Heart right ventricle (tissue), 16 donors: ENCODE measurements at regions not wholly inside any gene's neighbourhood (a gene's known extent, or its start where the extent isn't known, plus 50 kb on each side); places are given as distances from the start of the nearest gene placed in this dataset.

Experiments used
- ATAC-seq, 8 donors: fragments of 200-7000 bp; cut with Tn5 transposase; one replicate each; pipeline ENCODE4 v1.9.1; 2020; ENCODE audit warnings: mild to moderate bottlenecking in 8 of 8, moderate library complexity in 8 of 8, moderate number of reproducible peaks in 1 of 8
- DNase-seq, 2 donors: peaks; one replicate each; pipeline ENCODE4 v3.0.0-alpha.2; 2020
- H3K27ac ChIP-seq, 10 donors: fragments of 200-600 bp; sonication (generic) in 2 of 10; one replicate each; pipeline versions ENCODE4 v1.5.0 to v1.8.0; 2020 to 2022; ENCODE audit warnings: mild to moderate bottlenecking in 3 of 10
- H3K27me3 ChIP-seq, 7 donors: fragments of 200-600 bp; one replicate each; pipeline ENCODE4 v1.8.0; 2021 to 2022; ENCODE audit warnings: mild to moderate bottlenecking in 2 of 7
- H3K36me3 ChIP-seq, 9 donors: fragments of 200-600 bp; sonication (generic) in 1 of 9; one replicate each; pipeline versions ENCODE4 v1.5.0 to v1.8.0; 2020 to 2022; ENCODE audit warnings: mild to moderate bottlenecking in 2 of 9
- H3K4me1 ChIP-seq, 9 donors: fragments of 200-600 bp; sonication (generic) in 1 of 9; one replicate each; pipeline versions ENCODE4 v1.5.0 to v1.8.0; 2020 to 2022; ENCODE audit warnings: mild to moderate bottlenecking in 4 of 9
- H3K4me3 ChIP-seq, 10 donors: fragments of 200-600 bp; sonication (generic) in 2 of 10; one replicate each; pipeline versions ENCODE4 v1.5.0 to v1.8.0; 2020 to 2022; ENCODE audit warnings: mild to moderate bottlenecking in 7 of 10, moderate library complexity in 2 of 10
- H3K9me3 ChIP-seq, 11 donors: fragments of 200-600 bp in 10 of 11; sonication (generic) in 2 of 11; one replicate each; pipeline versions ENCODE4 v1.5.0 to v1.8.0; 2013 to 2022; ENCODE audit warnings: mild to moderate bottlenecking in 2 of 11, control low read depth in 1 of 11, moderate library complexity in 1 of 11
- WGBS, 2 donors: extraction: QIAGEN DNeasy Blood & Tissue Kit; methylation state at CpG; one replicate each; pipeline ENCODE4 v1.1.7; 2013; ENCODE audit warnings: inconsistent platforms in 1 of 2; 5-methylcytosine and 5-hydroxymethylcytosine counted together
- intact Hi-C, 10 donors: fragments of 100-400 bp; cut with DNase I; formaldehyde crosslinking; loops; one replicate each; pipeline versions ENCODE4 v1.11.1 to v1.14.2; 2022
- TF ChIP-seq, protein P1 (sequence below), 9 donors: fragments of 200-600 bp; sonication (generic) in 2 of 9; IDR thresholded peaks; one replicate each; pipeline versions ENCODE4 v1.5.0 to v1.8.0; 2021 to 2022; ENCODE audit warnings: antibody characterized with exemption in 9 of 9, mild to moderate bottlenecking in 5 of 9, moderate library complexity in 1 of 9
- donor health status: Arrhythmogenic right ventricular cardiomyopathy.
- donor health status: ischemic (EF 13 %, LVEDD 7.1; RV severe dilation, severe dysfunction).
- donor health status: healthy with polysubstance abuse.
- donor health status: DM: no; HTN: yes; CAD: no.
- donor health status: DM: no; HTN: no; CAD: no.
- donor health status: ischemic (EF 25% LVEDD 6.9; RV normal size, moderate dysfunction).
- donor health status: ischemic (EF 25% LVEDD 5.7; RV mildly dilated, moderate dysfunction).
- donor health status: healthy.
- donor health status: DM: yes; HTN: yes; CAD: no.
- donor health status: Ischemic cardiomyopathy.
- donor health status: ischemic (EF 35%, LVEDD 5.7; RV mildly dilated, moderate dysfunction).
- donor health status: nonischemic (EF 11% LVEDD 7.7; RV severe dilation, severe dysfunction).
- donor health status: DM: yes; HTN: yes; CAD: no.
- donor health status: PGD.
- donor health status: ischemic (EF 29% LVEDD 5.4; RV normal size, mild dysfunction).
- donor health status: nonischemic (EF 23%, LVEDD 6.1; RV moderate dilation, normal function).

DNA sequence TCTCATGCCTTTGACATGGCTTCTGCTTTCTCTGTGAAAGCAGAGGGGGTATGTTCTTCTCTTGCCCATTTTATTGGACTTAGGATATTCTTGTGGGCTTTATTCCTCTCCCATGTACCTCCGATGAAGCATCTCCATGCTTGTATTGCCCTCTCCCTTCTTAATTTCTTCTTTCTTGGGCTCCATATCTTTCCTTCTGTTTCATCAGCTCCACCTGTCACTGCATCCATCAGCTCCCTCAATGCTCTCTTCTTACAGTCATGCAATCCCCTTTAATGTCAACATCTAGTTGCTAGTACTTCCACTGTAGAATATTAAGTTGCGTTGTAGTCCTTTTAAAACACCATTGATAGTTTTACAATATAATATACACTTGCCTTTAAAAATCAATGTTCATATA is 257.6 kb downstream of the GPAT3 start:
- Histone ChIP-seq H3K27ac (no peak overlapping the region), H3K4me1 (no peaks in the 10 kb centered on the region), H3K4me3 (no peak overlapping the region), H3K36me3 (no peaks in the 10 kb centered on the region), H3K9me3 (peaks cover 0 to 2% (median 0%) of the 10 kb centered on the region in 11 donors), H3K27me3 (no peaks in the 10 kb centered on the region)
- no peak for DNase-seq
- no peak for ATAC-seq
- intact Hi-C loops = no loop called here
- TF ChIP-seq, protein P1, sequence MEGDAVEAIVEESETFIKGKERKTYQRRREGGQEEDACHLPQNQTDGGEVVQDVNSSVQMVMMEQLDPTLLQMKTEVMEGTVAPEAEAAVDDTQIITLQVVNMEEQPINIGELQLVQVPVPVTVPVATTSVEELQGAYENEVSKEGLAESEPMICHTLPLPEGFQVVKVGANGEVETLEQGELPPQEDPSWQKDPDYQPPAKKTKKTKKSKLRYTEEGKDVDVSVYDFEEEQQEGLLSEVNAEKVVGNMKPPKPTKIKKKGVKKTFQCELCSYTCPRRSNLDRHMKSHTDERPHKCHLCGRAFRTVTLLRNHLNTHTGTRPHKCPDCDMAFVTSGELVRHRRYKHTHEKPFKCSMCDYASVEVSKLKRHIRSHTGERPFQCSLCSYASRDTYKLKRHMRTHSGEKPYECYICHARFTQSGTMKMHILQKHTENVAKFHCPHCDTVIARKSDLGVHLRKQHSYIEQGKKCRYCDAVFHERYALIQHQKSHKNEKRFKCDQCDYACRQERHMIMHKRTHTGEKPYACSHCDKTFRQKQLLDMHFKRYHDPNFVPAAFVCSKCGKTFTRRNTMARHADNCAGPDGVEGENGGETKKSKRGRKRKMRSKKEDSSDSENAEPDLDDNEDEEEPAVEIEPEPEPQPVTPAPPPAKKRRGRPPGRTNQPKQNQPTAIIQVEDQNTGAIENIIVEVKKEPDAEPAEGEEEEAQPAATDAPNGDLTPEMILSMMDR (IDR thresholded peaks at IDR 0.05) = no peak
- 47 to 68% methylated on average over 2 of the region's 2 CpGs for WGBS, 2 donors

DNA sequence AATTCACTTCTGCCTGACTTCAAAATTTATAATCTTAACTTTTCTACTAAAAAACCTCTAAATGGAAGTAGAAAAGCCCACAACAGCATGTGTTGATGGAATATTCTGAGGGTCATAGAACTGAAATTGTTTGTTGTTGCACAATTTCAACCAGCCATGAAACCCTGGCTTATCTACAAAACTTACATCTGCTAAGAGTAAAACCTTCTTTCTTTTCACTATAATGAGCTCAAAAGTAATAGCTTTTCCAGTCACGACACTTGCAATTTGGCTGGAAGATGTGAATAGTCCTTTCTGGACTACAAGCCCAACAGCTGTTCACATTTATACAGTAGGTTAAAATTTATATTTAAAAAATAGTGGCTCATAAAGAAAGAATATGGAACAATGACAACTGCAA is 250.0 kb downstream of the GPAT3 start:
- no peaks in the 10 kb centered on the region for H3K4me1 ChIP-seq
- no peak overlapping the region for H3K4me3 ChIP-seq
- H3K36me3 ChIP-seq = no peaks in the 10 kb centered on the region
- intact Hi-C loops = no loop called here
- WGBS, 2 donors = 79 to 90% methylated on average over 1 of the region's 1 CpG
- DNase-seq (no peak), ATAC-seq (no peak)
- H3K27ac ChIP-seq = no peak overlapping the region
- peaks cover 0 to 2% (median 0%) of the 10 kb centered on the region in 11 donors for H3K9me3 ChIP-seq
- no peaks in the 10 kb centered on the region for H3K27me3 ChIP-seq
- TF ChIP-seq, protein P1 (IDR thresholded peaks at IDR 0.05) = no peak

DNA sequence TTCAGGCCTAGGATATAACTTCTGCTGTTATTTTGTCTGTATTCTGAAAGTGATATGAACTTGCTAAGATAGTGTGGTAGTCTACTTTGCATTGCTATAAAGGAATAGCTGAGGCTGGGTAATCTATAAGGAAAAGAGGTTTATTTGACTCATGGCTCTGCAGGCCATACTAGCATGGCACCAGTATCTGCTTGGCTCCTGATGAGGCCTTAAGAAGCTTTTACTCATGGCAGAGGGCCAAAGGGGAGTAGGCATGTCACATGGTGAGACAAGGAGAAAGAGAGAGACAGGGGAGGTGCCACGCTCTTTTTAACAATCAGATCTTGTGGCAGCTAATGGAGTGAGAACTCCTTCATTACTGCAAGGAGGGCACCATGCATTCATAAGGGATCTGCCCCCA is 247.3 kb downstream of the GPAT3 start:
- no peaks in the 10 kb centered on the region for H3K9me3 ChIP-seq
- intact Hi-C loops = no loop called here
- H3K27me3 ChIP-seq = no peaks in the 10 kb centered on the region
- WGBS, 2 donors = 86 to 87% methylated on average over 1 of the region's 1 CpG
- no peak overlapping the region for H3K27ac ChIP-seq
- no peak overlapping the region for H3K4me3 ChIP-seq
- ATAC-seq (no peak), DNase-seq (no peak)
- no peaks in the 10 kb centered on the region for H3K36me3 ChIP-seq
- no peaks in the 10 kb centered on the region for H3K4me1 ChIP-seq
- TF ChIP-seq, protein P1 (IDR thresholded peaks at IDR 0.05) = no peak

DNA sequence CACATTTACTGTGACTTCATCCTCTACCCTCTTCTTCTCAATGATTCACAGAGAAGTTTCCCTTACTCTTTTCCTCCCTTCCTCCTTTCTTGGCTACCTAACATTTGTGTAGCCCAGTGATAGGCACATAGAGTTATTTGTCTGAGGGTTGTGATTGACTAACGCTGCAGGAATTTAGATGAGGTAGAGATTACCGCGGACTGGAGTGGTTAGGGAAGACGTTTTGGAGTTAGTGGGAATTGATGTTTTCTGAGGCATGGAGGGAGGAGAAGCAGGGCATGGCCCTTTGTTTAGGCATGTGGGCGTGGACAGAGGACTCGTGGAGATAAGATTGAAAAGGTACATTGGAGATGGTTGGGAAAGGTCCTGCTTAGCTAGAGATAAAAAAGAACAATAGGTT is 246.7 kb downstream of the GPAT3 start:
- Histone ChIP-seq H3K27me3 (no peaks in the 10 kb centered on the region), H3K4me1 (no peaks in the 10 kb centered on the region), H3K9me3 (no peaks in the 10 kb centered on the region), H3K27ac (no peak overlapping the region), H3K4me3 (no peak overlapping the region), H3K36me3 (no peaks in the 10 kb centered on the region)
- TF ChIP-seq, protein P1 (IDR thresholded peaks at IDR 0.05) = no peak
- 78% methylated on average over 6 of the region's 6 CpGs for WGBS, 2 donors
- DNase-seq = no peak
- intact Hi-C loops = no loop called here
- ATAC-seq = no peak

DNA sequence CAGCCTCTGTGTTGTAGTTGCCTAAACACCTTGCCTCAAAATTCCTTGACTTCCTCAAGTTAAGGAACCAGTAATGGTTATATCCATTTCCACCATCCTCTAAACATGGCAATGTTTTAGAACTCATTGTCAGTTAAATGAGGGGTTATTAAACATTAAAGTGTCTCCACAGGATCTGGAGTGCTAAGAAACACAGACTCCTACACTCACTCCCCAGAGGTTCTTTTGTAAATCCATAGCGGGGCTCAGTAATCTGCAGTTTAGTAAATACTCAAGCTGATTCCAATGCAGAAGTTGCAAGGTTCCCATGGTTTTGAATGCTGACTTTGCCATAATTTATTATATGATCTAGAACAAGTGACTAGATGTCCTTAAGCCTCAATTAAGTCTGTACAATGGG is 245.5 kb downstream of the GPAT3 start:
- ATAC-seq (no peak), DNase-seq (no peak)
- TF ChIP-seq, protein P1 (IDR thresholded peaks at IDR 0.05) = no peak
- WGBS, 2 donors = 82 to 88% methylated on average over 1 of the region's 1 CpG
- peaks cover 0 to 5% (median 0%) of the 10 kb centered on the region in 7 donors for H3K27me3 ChIP-seq
- H3K36me3 ChIP-seq = no peaks in the 10 kb centered on the region
- intact Hi-C loops = no loop called here
- no peaks in the 10 kb centered on the region for H3K9me3 ChIP-seq
- H3K4me3 ChIP-seq = no peak overlapping the region
- no peak overlapping the region for H3K27ac ChIP-seq
- H3K4me1 ChIP-seq = no peaks in the 10 kb centered on the region
